Calu3 (cell line): ENCODE measurements at regions not wholly inside any gene's neighbourhood (a gene's known extent, or its start where the extent isn't known, plus 50 kb on each side); places are given as distances from the start of the nearest gene placed in this dataset.

Experiments
- BruUV-seq: library from RNA; stranded (reverse); fragments of 400-500 nt; replicated peaks from 2 replicates; lab custom pipeline; 2021; lab: Mats Ljungman, UMichigan
- CTCF ChIA-PET: fragments of 300-600 bp; sonication (Branson Sonifier 250); formaldehyde crosslinking; loops from one replicate; lab custom pipeline; 2022; ENCODE audit warnings: antibody characterized with exemption; lab: Charles Lee
- DNase-seq: peaks from one replicate; pipeline ENCODE4 v3.0.0; 2022
- H3K27ac Mint-ChIP-seq: one replicate; pipeline ENCODE4 v1.8.0; 2022; ENCODE audit warnings: mixed read lengths; ENCODE audit not compliant: unreplicated experiment
- H3K27me3 Mint-ChIP-seq: one replicate; pipeline ENCODE4 v1.8.0; 2022; ENCODE audit warnings: mixed read lengths; ENCODE audit not compliant: unreplicated experiment
- H3K36me3 Mint-ChIP-seq: one replicate; pipeline ENCODE4 v1.8.0; 2022; ENCODE audit warnings: mild to moderate bottlenecking, moderate library complexity, mixed read lengths; ENCODE audit not compliant: insufficient read depth, unreplicated experiment
- H3K4me1 Mint-ChIP-seq: one replicate; pipeline ENCODE4 v1.8.0; 2022; ENCODE audit warnings: mild to moderate bottlenecking, low read depth, mixed read lengths; ENCODE audit not compliant: unreplicated experiment
- H3K4me3 Mint-ChIP-seq: one replicate; pipeline ENCODE4 v1.8.0; 2022; ENCODE audit warnings: mild to moderate bottlenecking, low read depth, moderate library complexity, mixed read lengths; ENCODE audit not compliant: unreplicated experiment
- H3K9me3 Mint-ChIP-seq: one replicate; pipeline ENCODE4 v1.8.0; 2022; ENCODE audit warnings: low read depth, mixed read lengths; ENCODE audit not compliant: unreplicated experiment
- intact Hi-C: fragments of 100-400 bp; cut with micrococcal nuclease; formaldehyde crosslinking; loops from one replicate; pipeline ENCODE4 v1.10.0; 2022; ENCODE audit not compliant: unreplicated experiment
- TF ChIP-seq, protein P1 (sequence below): fragments of 200-600 bp; IDR thresholded peaks from one replicate; pipeline ENCODE4 v1.8.0; 2022; ENCODE audit warnings: antibody characterized with exemption; ENCODE audit not compliant: unreplicated experiment

DNA sequence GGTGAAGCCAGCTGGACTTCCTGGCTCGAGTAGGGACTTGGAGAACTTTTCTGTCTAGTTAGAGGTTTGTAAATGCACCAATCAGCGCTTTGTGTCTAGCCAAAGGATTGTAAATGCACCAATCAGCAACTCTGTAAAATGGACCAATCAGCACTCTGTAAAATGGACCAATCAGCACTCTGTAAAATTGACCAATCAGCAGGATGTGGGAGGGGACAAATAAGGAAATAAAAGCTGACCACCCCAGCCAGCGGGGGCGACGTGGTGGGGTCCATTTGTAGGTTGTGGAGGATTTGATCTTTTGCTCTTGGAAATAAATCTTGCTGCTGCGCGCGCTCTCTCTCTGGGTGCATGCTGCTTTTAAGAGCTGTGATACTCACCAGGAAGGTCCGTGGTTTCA is 202.9 kb downstream of the MIAT start:
- no TSS peak for BruUV-seq
- CTCF ChIA-PET, result no interaction called here
- intact Hi-C loops, result no loop called here

DNA sequence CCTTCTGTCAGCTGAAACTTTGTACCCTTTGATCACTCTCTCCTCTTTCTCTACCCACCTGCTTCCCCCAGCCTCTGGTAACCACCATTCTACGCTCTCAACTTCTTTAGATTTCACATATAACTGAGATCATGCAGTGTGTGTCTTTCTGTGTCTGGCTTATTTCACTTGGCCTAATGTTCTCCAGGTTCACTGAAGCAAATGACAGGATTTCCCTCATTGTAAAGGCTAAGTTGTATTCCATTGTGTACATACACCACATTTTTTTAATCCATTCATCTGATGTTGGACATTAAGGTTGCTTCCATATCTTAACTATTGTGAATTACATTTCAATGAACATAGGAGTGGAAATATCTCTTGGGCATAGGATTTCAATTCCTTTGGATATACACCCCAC is 207.6 kb downstream of the MIAT start:
- no TSS peak for BruUV-seq
- no peak overlapping the region for H3K4me3 Mint-ChIP-seq
- no peaks in the 10 kb centered on the region for H3K36me3 Mint-ChIP-seq
- H3K27ac Mint-ChIP-seq, result no peak overlapping the region
- H3K27me3 Mint-ChIP-seq, result peaks cover 13% of the 10 kb centered on the region
- intact Hi-C loops, result no loop called here
- H3K9me3 Mint-ChIP-seq, result peaks cover 5% of the 10 kb centered on the region
- CTCF ChIA-PET, result no interaction called here
- no peak for DNase-seq
- H3K4me1 Mint-ChIP-seq, result no peaks in the 10 kb centered on the region
- TF ChIP-seq, protein P1, sequence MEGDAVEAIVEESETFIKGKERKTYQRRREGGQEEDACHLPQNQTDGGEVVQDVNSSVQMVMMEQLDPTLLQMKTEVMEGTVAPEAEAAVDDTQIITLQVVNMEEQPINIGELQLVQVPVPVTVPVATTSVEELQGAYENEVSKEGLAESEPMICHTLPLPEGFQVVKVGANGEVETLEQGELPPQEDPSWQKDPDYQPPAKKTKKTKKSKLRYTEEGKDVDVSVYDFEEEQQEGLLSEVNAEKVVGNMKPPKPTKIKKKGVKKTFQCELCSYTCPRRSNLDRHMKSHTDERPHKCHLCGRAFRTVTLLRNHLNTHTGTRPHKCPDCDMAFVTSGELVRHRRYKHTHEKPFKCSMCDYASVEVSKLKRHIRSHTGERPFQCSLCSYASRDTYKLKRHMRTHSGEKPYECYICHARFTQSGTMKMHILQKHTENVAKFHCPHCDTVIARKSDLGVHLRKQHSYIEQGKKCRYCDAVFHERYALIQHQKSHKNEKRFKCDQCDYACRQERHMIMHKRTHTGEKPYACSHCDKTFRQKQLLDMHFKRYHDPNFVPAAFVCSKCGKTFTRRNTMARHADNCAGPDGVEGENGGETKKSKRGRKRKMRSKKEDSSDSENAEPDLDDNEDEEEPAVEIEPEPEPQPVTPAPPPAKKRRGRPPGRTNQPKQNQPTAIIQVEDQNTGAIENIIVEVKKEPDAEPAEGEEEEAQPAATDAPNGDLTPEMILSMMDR, result no peak

More for the DNA sequence above, 202.9 kb downstream of the MIAT start:
- Mint-ChIP-seq H3K4me1 (no peaks in the 10 kb centered on the region), H3K27me3 (peaks cover 44% of the 10 kb centered on the region), H3K27ac (no peak overlapping the region), H3K4me3 (no peak overlapping the region), H3K9me3 (no peaks in the 10 kb centered on the region), H3K36me3 (no peaks in the 10 kb centered on the region)
- TF ChIP-seq, protein P1, result no peak
- DNase-seq, result no peak

DNA sequence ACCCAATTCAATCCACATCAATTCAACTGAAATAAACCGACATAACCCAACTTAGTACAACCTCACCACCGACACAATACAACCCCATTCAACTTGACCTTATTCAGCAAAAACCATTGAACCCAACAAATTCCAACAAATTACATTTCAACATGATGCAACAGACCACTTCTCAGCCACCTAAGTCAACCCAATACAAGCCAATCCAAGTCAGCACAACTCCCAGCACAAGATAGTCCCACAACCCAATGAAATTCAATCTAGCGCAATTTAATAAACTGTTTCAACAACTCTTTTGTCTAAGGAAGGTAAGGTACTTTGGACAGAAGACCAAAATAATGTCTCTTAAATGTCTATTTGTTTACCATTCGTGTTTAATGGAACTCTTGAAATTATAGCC is 226.0 kb downstream of the MIAT start:
- no TSS peak for BruUV-seq
- no peak overlapping the region for H3K27ac Mint-ChIP-seq
- H3K4me1 Mint-ChIP-seq, result no peaks in the 10 kb centered on the region
- no peaks in the 10 kb centered on the region for H3K27me3 Mint-ChIP-seq
- CTCF ChIA-PET, result no interaction called here
- no peak overlapping the region for H3K4me3 Mint-ChIP-seq
- no peak for DNase-seq
- TF ChIP-seq, protein P1, result no peak
- H3K9me3 Mint-ChIP-seq, result no peaks in the 10 kb centered on the region
- intact Hi-C loops, result no loop called here
- no peaks in the 10 kb centered on the region for H3K36me3 Mint-ChIP-seq

DNA sequence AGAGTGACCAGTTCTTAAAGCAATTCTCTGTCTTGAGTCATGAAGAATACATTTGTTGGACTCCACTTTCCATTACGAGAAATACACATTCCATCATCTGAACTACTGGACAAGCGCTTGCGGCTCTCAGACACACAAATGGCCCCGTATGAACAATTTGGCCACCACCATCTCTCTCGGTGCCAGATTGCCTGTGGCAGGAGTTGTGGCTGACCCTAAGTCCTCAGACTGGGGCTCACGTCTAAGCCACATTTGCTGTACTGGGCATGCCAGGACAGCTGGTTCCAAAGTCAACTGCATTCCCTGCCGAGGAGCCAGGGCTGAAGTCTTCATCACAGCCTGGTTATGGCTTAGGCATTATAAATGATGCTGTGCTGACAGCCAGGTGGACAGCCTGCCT is 227.5 kb downstream of the MIAT start:
- H3K27ac Mint-ChIP-seq, result no peak overlapping the region
- intact Hi-C loops, result no loop called here

More for the DNA sequence above, 227.5 kb downstream of the MIAT start:
- Mint-ChIP-seq H3K4me1 (no peaks in the 10 kb centered on the region), H3K4me3 (no peak overlapping the region), H3K9me3 (no peaks in the 10 kb centered on the region), H3K36me3 (no peaks in the 10 kb centered on the region), H3K27me3 (no peaks in the 10 kb centered on the region)
- no TSS peak for BruUV-seq
- TF ChIP-seq, protein P1, result no peak
- no peak for DNase-seq
- CTCF ChIA-PET, result interaction anchor here (0.6 kb wide), 1 partner anchor 146 kb away, joined by 7 read pairs; no protein-coding TSS in a partner anchor
